Pancreas (tissue), 10 donors: ENCODE measurements at regions not wholly inside any gene's neighbourhood (a gene's known extent, or its start where the extent isn't known, plus 50 kb on each side); places are given as distances from the start of the nearest gene placed in this dataset.

Source experiments
- ATAC-seq, 4 donors: fragments of 200-7000 bp; cut with Tn5 transposase; one replicate each; pipeline versions ENCODE4 v1.8.0 to v1.9.1; 2020; ENCODE audit warnings: mild to moderate bottlenecking in 4 of 4, moderate library complexity in 4 of 4
- DNase-seq, 6 donors: peaks; one replicate each; pipeline ENCODE4 v3.0.0-alpha.2; 2020
- FAIRE-seq: peaks from 2 replicates; lab custom pipeline; 2012; peaks lifted over from hg19 to GRCh38; lab: Jason Lieb, UNC
- H3K27ac ChIP-seq, 4 donors: fragments of 200-600 bp; sonication (generic); 1 replicate in 3 of 4; 2 replicates in 1 of 4; pipeline versions ENCODE4 v1.5.0 to v1.8.0; 2020
- H3K27me3 ChIP-seq, 4 donors: fragments of 200-600 bp; one replicate each; pipeline ENCODE4 v1.8.0; 2021
- H3K36me3 ChIP-seq, 3 donors: fragments of 200-600 bp; sonication (generic) in 1 of 3; one replicate each; pipeline versions ENCODE4 v1.5.0 to v1.8.0; 2020 to 2021
- H3K4me1 ChIP-seq, 3 donors: fragments of 200-600 bp; one replicate each; pipeline ENCODE4 v1.8.0; 2021
- H3K4me3 ChIP-seq, 4 donors: fragments of 200-600 bp; sonication (generic) in 2 of 4; one replicate each; pipeline versions ENCODE4 v1.5.0 to v1.8.0; 2020 to 2021
- H3K9me3 ChIP-seq, 4 donors: fragments of 200-600 bp; one replicate each; pipeline ENCODE4 v1.8.0; 2021
- WGBS, 2 donors: extraction: QIAGEN DNeasy Blood & Tissue Kit; methylation state at CpG; one replicate each; pipeline ENCODE4 v1.1.7; 2013; 5-methylcytosine and 5-hydroxymethylcytosine counted together
- intact Hi-C, 3 donors: fragments of 100-400 bp; cut with DNase I; formaldehyde crosslinking; loops; one replicate each; pipeline versions ENCODE4 v1.11.1 to v1.14.2; 2022
- TF ChIP-seq, protein P1 (sequence below), 4 donors: fragments of 200-600 bp; sonication (generic) in 3 of 4; IDR thresholded peaks; one replicate each; pipeline versions ENCODE4 v1.5.0 to v1.8.0; 2021; ENCODE audit warnings: antibody characterized with exemption in 4 of 4
- donor health status: healthy with polysubstance abuse.
- donor health status: DM: no; HTN: no; CAD: no; lungs with moderate emphysema.
- donor health status: DM: no; HTN: no; CAD: no.
- donor health status: control.
- donor health status: control.
- donor health status: Bipolar disorder and iron deficiency.
- donor health status: DM: yes; HTN: yes; CAD: no.
- donor health status: DM: no; HTN: no; CAD: no.
- donor health status: DM: no; HTN: no; CAD: no.
- donor health status: DM: yes; HTN: yes; CAD: no.

DNA sequence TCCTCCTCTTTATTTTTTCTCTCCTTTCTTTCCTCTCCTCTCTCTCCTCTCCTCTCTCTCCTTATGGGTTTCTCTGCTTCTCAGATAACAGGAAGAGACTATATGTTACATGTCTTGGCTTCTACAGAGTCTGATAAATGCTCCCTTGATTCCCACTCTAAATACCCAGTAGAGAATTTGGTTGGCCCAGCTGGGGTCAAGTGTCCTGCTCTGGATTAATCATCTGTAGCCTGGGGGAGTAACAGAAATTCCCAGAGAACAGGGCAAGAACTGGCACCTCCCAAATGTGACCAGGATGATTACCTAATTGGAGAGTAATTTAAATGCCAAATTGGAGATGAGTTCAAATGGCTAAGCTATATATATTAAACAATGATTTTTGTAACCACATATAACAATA is 146.1 kb upstream of the LMO4 start:
- Histone ChIP-seq H3K27ac (peak overlapping the region in 1 of 4 donors; percentile 11), H3K4me3 (no peak overlapping the region), H3K4me1 (no peaks in the 10 kb centered on the region), H3K36me3 (no peaks in the 10 kb centered on the region), H3K9me3 (no peaks in the 10 kb centered on the region), H3K27me3 (no peaks in the 10 kb centered on the region)
- DNase-seq = no peak
- intact Hi-C loops = no loop called here
- TF ChIP-seq, protein P1, sequence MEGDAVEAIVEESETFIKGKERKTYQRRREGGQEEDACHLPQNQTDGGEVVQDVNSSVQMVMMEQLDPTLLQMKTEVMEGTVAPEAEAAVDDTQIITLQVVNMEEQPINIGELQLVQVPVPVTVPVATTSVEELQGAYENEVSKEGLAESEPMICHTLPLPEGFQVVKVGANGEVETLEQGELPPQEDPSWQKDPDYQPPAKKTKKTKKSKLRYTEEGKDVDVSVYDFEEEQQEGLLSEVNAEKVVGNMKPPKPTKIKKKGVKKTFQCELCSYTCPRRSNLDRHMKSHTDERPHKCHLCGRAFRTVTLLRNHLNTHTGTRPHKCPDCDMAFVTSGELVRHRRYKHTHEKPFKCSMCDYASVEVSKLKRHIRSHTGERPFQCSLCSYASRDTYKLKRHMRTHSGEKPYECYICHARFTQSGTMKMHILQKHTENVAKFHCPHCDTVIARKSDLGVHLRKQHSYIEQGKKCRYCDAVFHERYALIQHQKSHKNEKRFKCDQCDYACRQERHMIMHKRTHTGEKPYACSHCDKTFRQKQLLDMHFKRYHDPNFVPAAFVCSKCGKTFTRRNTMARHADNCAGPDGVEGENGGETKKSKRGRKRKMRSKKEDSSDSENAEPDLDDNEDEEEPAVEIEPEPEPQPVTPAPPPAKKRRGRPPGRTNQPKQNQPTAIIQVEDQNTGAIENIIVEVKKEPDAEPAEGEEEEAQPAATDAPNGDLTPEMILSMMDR (IDR thresholded peaks at IDR 0.05) = no peak
- ATAC-seq = no peak
- FAIRE-seq = no peak

DNA sequence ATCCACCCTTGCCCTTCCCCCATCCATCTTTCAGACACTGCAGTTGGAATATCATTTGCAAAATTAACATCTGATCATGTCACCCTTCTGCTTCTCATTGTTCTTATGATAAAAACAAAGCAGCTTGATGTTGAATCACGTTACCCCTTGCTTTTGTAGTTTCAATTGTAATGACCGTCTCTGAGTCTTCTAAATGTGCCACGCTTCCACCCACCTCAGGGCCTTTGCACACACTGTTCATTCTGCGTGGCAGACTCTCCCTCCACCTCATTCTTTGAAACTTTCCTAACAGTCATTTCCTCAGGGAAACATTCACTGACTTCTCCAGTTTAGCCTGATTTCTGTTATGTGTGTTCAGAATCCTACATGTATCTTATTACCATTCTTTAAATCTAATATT is 143.6 kb upstream of the LMO4 start:
- Histone ChIP-seq H3K27me3 (no peaks in the 10 kb centered on the region), H3K4me1 (no peaks in the 10 kb centered on the region), H3K36me3 (no peaks in the 10 kb centered on the region), H3K9me3 (no peaks in the 10 kb centered on the region), H3K27ac (no peak overlapping the region), H3K4me3 (no peak overlapping the region)
- 76 to 88% methylated on average over 4 of the region's 4 CpGs for WGBS, 2 donors
- no peak for FAIRE-seq
- TF ChIP-seq, protein P1 (IDR thresholded peaks at IDR 0.05) = no peak
- no peak for DNase-seq
- intact Hi-C loops = no loop called here
- ATAC-seq = no peak

DNA sequence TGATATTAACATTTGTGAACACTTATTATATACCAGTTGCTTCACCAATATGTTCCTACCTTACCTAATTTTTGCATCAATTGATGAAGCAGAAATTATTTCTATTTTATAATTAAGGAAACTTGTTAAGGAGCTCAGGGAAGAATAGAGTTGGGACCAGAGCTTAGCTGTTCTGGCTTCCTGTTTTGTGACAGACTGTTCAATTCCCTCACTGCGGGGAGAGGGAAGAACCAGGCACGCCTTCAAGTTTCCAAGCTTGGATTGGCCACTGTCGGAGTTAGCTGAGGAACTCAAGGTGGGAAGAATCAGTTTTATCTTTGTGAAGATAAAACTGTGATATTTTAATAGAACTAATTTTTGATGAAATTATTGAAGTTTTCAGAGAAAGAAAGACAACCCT is 142.3 kb upstream of the LMO4 start:
- Histone ChIP-seq H3K27me3 (no peaks in the 10 kb centered on the region), H3K27ac (no peak overlapping the region), H3K36me3 (no peaks in the 10 kb centered on the region), H3K4me1 (no peaks in the 10 kb centered on the region), H3K9me3 (no peaks in the 10 kb centered on the region), H3K4me3 (no peak overlapping the region)
- TF ChIP-seq, protein P1 (IDR thresholded peaks at IDR 0.05) = no peak
- ATAC-seq (no peak), DNase-seq (no peak), FAIRE-seq (no peak)
- 68 to 78% methylated on average over 3 of the region's 3 CpGs for WGBS, 2 donors
- intact Hi-C loops = no loop called here

DNA sequence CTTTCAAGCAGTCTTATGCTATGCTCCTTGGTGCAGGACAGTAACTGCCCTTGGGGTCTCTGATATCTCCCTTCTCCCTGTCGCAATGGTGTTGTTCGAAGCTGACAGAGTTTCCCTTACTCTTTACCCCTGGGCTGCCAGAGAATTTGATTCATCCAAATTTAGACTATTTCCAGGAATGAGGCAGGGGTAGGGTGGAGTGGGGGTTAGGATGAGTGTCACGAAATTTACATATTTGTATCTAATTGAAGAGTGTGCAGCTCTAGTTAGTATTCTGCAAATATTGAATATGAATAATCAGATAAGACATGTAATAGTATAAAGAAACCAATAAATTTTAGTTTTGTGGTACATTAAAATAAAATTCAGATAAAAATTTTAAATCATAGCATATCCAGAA is 140.0 kb upstream of the LMO4 start:
- Histone ChIP-seq H3K4me1 (no peaks in the 10 kb centered on the region), H3K27me3 (no peaks in the 10 kb centered on the region), H3K27ac (no peak overlapping the region), H3K9me3 (no peaks in the 10 kb centered on the region), H3K4me3 (no peak overlapping the region), H3K36me3 (no peaks in the 10 kb centered on the region)
- FAIRE-seq = no peak
- WGBS, 2 donors = 72 to 77% methylated on average over 3 of the region's 3 CpGs
- no peak for ATAC-seq
- intact Hi-C loops = no loop called here
- no peak for DNase-seq
- TF ChIP-seq, protein P1 (IDR thresholded peaks at IDR 0.05) = no peak

DNA sequence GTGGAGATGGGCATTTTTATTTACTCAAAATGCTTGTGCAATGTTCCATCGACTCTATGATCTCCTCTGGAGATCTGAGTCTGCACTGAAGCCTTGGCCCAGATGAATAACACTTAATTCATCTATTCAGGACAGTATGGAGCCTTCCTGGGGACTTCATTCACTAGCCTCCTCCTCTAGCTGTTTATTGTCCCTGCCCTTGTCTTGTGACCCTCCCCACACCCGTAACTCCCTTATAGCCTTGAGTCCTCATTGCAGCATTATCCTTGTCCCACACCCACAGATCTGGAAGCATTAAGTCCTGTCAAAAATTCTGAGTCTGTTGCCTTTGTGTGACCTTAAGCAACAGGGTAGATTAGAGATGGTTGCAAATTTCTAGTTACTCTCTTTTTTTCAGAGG is 138.3 kb upstream of the LMO4 start:
- DNase-seq (no peak), FAIRE-seq (no peak), ATAC-seq (no peak)
- intact Hi-C loops = no loop called here
- no peaks in the 10 kb centered on the region for H3K9me3 ChIP-seq
- no peaks in the 10 kb centered on the region for H3K36me3 ChIP-seq
- no peak overlapping the region for H3K27ac ChIP-seq
- no peaks in the 10 kb centered on the region for H3K4me1 ChIP-seq
- H3K27me3 ChIP-seq = no peaks in the 10 kb centered on the region
- 45 to 49% methylated on average over 2 of the region's 2 CpGs for WGBS, 2 donors
- H3K4me3 ChIP-seq = no peak overlapping the region
- TF ChIP-seq, protein P1 (IDR thresholded peaks at IDR 0.05) = no peak
